Left renal cortex interstitium (tissue), 4 donors: ENCODE measurements at regions not wholly inside any gene's neighbourhood (a gene's known extent, or its start where the extent isn't known, plus 50 kb on each side); places are given as distances from the start of the nearest gene placed in this dataset.

ENCODE experiments used
- DNase-seq, 4 donors: peaks; one replicate each; pipeline ENCODE4 v3.0.0-alpha.2; 2013; ENCODE audit warnings: low read depth in 4 of 4, low spot score in 2 of 4, missing footprints in 1 of 4

- DNase-seq = no peak
Observed at GRCh38 chr2:2859732-2860131, 517.9 kb downstream of the EIPR1 start.

GRCh38 chr2:2859164-2859563 is 518.5 kb downstream of the EIPR1 start:
- DNase-seq = no peak

GRCh38 chr2:2856723-2857415 is 520.7 kb downstream of the EIPR1 start:
- no peak for DNase-seq

GRCh38 chr2:2855297-2855696 is 522.3 kb downstream of the EIPR1 start:
- DNase-seq = no peak

GRCh38 chr2:2853346-2853745 is 522.3 kb upstream of the MYT1L start:
- DNase-seq = no peak

- DNase-seq = no peak
Observed at GRCh38 chr2:2851806-2852777, 521.0 kb upstream of the MYT1L start.

- DNase-seq = no peak
Observed at GRCh38 chr2:2851316-2851715, 520.2 kb upstream of the MYT1L start.

- DNase-seq = no peak
Observed at GRCh38 chr2:2850859-2851258, 519.8 kb upstream of the MYT1L start.

GRCh38 chr2:2850218-2850755 is 519.2 kb upstream of the MYT1L start:
- no peak for DNase-seq

- DNase-seq = no peak
Observed at GRCh38 chr2:2849464-2850217, 518.6 kb upstream of the MYT1L start.

GRCh38 chr2:2848621-2849333 is 517.7 kb upstream of the MYT1L start:
- no peak for DNase-seq

GRCh38 chr2:2848198-2848597 is 517.1 kb upstream of the MYT1L start:
- no peak for DNase-seq

GRCh38 chr2:2847209-2847676 is 516.2 kb upstream of the MYT1L start:
- no peak for DNase-seq

- DNase-seq = no peak
Observed at GRCh38 chr2:2846332-2847208, 515.5 kb upstream of the MYT1L start.

GRCh38 chr2:2845806-2846315 is 514.8 kb upstream of the MYT1L start:
- DNase-seq = no peak

GRCh38 chr2:2845267-2845666 is 514.2 kb upstream of the MYT1L start:
- no peak for DNase-seq

- DNase-seq = no peak
Observed at GRCh38 chr2:2843969-2844548, 513.0 kb upstream of the MYT1L start.

- no peak for DNase-seq
Observed at GRCh38 chr2:2842466-2842865, 511.4 kb upstream of the MYT1L start.
